Endodermal cell (in vitro differentiated cells): ENCODE measurements at regions not wholly inside any gene's neighbourhood (a gene's known extent, or its start where the extent isn't known, plus 50 kb on each side); places are given as distances from the start of the nearest gene placed in this dataset.

Experiments
- DNase-seq: peaks from one replicate; pipeline ENCODE4 v3.0.0-alpha.2; 2017
- H3K27ac ChIP-seq: 2 replicates; pipeline ENCODE4 v1.5.1; 2013; ENCODE audit warnings: mild to moderate bottlenecking, low read depth, low read length, moderate library complexity
- H3K27me3 ChIP-seq: 2 replicates; pipeline ENCODE4 v1.6.1; 2013; ENCODE audit warnings: mild to moderate bottlenecking, low read length, moderate library complexity; ENCODE audit not compliant: insufficient read depth, control insufficient read depth, poor library complexity, severe bottlenecking
- H3K36me3 ChIP-seq: 2 replicates; pipeline ENCODE4 v1.7.0; 2013; ENCODE audit warnings: mild to moderate bottlenecking, low read length, moderate library complexity; ENCODE audit not compliant: control insufficient read depth, insufficient read depth
- H3K4me1 ChIP-seq: one replicate; pipeline ENCODE4 v1.7.0; 2013; ENCODE audit warnings: low read length; ENCODE audit not compliant: control insufficient read depth, insufficient read depth
- H3K4me3 ChIP-seq: 2 replicates; pipeline ENCODE4 v1.5.1; 2013; ENCODE audit warnings: mild to moderate bottlenecking, low read length, moderate library complexity
- H3K9ac ChIP-seq: 2 replicates; pipeline ENCODE4 v1.6.1; 2013; ENCODE audit warnings: mild to moderate bottlenecking, low read length, moderate library complexity; ENCODE audit not compliant: poor library complexity, severe bottlenecking; ENCODE audit errors: extremely low read depth
- H3K9me3 ChIP-seq: 2 replicates; pipeline ENCODE4 v1.6.1; 2013; ENCODE audit warnings: mild to moderate bottlenecking, low read length, moderate library complexity; ENCODE audit not compliant: control insufficient read depth
- H3K27ac Mint-ChIP-seq: 2 replicates; pipeline ENCODE4 v1.8.0; 2020; ENCODE audit warnings: mixed read lengths
- H3K27me3 Mint-ChIP-seq: 2 replicates; pipeline ENCODE4 v1.8.0; 2021; ENCODE audit warnings: mild to moderate bottlenecking, mixed read lengths; ENCODE audit not compliant: insufficient read depth
- H3K36me3 Mint-ChIP-seq: 2 replicates; pipeline ENCODE4 v1.8.0; 2020; ENCODE audit warnings: low read depth, mixed read lengths
- H3K4me1 Mint-ChIP-seq: 2 replicates; pipeline ENCODE4 v1.8.0; 2020; ENCODE audit warnings: mixed read lengths
- H3K4me3 Mint-ChIP-seq: 2 replicates; pipeline ENCODE4 v1.8.0; 2020; ENCODE audit warnings: mild to moderate bottlenecking, moderate library complexity, mixed read lengths
- H3K9me3 Mint-ChIP-seq: 2 replicates; pipeline ENCODE4 v1.8.0; 2020; ENCODE audit warnings: mild to moderate bottlenecking, mixed read lengths
- CTCF ChIP-seq: fragments of 200-600 bp; sonication (generic); conservative IDR thresholded peaks from 2 replicates; pipeline ENCODE4 v1.5.0; 2021; ENCODE audit warnings: antibody characterized with exemption, mild to moderate bottlenecking
- WGBS, 2 experiments: methylation state at CpG; one replicate each; pipeline versions ENCODE4 v1.1.5 to v1.1.7; 2013; ENCODE audit warnings: missing lambda C conversion rate in 2 of 2, mixed read lengths in 1 of 2; ENCODE audit not compliant: insufficient coverage in 1 of 2, insufficient read length in 1 of 2; 5-methylcytosine and 5-hydroxymethylcytosine counted together

GRCh38 chr5:128630121-128630520 lies 92.1 kb upstream of the FBN2 start:
- Histone ChIP-seq H3K27ac (no peak overlapping the region), H3K4me3 (no peak overlapping the region), H3K36me3 (no peaks in the 10 kb centered on the region), H3K9me3 (no peaks in the 10 kb centered on the region), H3K4me1 (no peaks in the 10 kb centered on the region), H3K9ac (no peak overlapping the region), H3K27me3 (no peaks in the 10 kb centered on the region)
- DNase-seq, result no peak
- no peaks in the 10 kb centered on the region for H3K9me3 Mint-ChIP-seq
- no peaks in the 10 kb centered on the region for H3K27me3 Mint-ChIP-seq
- H3K4me3 Mint-ChIP-seq, result no peak overlapping the region
- no peaks in the 10 kb centered on the region for H3K36me3 Mint-ChIP-seq
- H3K4me1 Mint-ChIP-seq, result no peaks in the 10 kb centered on the region
- no peak overlapping the region for H3K27ac Mint-ChIP-seq
- TF ChIP-seq CTCF, result no peak
- WGBS, 2 experiments, result 88 to 100% methylated on average over 1 of the region's 1 CpG

- TF ChIP-seq CTCF, result no peak
- 80 to 100% methylated on average over 1 of the region's 1 CpG for WGBS, 2 experiments
- H3K36me3 ChIP-seq, result no peaks in the 10 kb centered on the region
Measured at GRCh38 chr5:128631771-128632170, 93.7 kb upstream of the FBN2 start.

GRCh38 chr5:128632264-128632663 lies 94.2 kb upstream of the FBN2 start:
- Mint-ChIP-seq H3K4me1 (no peaks in the 10 kb centered on the region), H3K27ac (no peak overlapping the region), H3K9me3 (no peaks in the 10 kb centered on the region), H3K36me3 (no peaks in the 10 kb centered on the region), H3K4me3 (no peak overlapping the region), H3K27me3 (no peaks in the 10 kb centered on the region)
- no peak overlapping the region for H3K9ac ChIP-seq
- H3K27me3 ChIP-seq, result no peaks in the 10 kb centered on the region
- H3K36me3 ChIP-seq, result no peaks in the 10 kb centered on the region
- no peak for DNase-seq
- no peak overlapping the region for H3K4me3 ChIP-seq
- H3K27ac ChIP-seq, result no peak overlapping the region
- no peaks in the 10 kb centered on the region for H3K4me1 ChIP-seq
- WGBS, 2 experiments, result 78 to 79% methylated on average over 2 to 6 of the region's 6 CpGs
- H3K9me3 ChIP-seq, result no peaks in the 10 kb centered on the region
- no peak for TF ChIP-seq CTCF

More at GRCh38 chr5:128631771-128632170, 93.7 kb upstream of the FBN2 start:
- Mint-ChIP-seq H3K27me3 (no peaks in the 10 kb centered on the region), H3K27ac (no peak overlapping the region), H3K36me3 (no peaks in the 10 kb centered on the region), H3K4me3 (no peak overlapping the region), H3K9me3 (no peaks in the 10 kb centered on the region), H3K4me1 (no peaks in the 10 kb centered on the region)
- no peaks in the 10 kb centered on the region for H3K27me3 ChIP-seq
- H3K9me3 ChIP-seq, result no peaks in the 10 kb centered on the region
- H3K9ac ChIP-seq, result no peak overlapping the region
- H3K4me3 ChIP-seq, result no peak overlapping the region
- no peak for DNase-seq
- H3K4me1 ChIP-seq, result no peaks in the 10 kb centered on the region
- H3K27ac ChIP-seq, result no peak overlapping the region
